Osteocyte (in vitro differentiated cells): ENCODE measurements at regions not wholly inside any gene's neighbourhood (a gene's known extent, or its start where the extent isn't known, plus 50 kb on each side); places are given as distances from the start of the nearest gene placed in this dataset.

Source experiments
- DNase-seq: peaks from one replicate; pipeline ENCODE4 v3.0.0; 2021; ENCODE audit warnings: mixed read lengths; ENCODE audit not compliant: unreplicated experiment; ENCODE audit errors: extremely low spot score
- H3K27ac Mint-ChIP-seq: one replicate; pipeline ENCODE4 v1.8.0; 2021; ENCODE audit warnings: mild to moderate bottlenecking, mixed read lengths; ENCODE audit not compliant: unreplicated experiment
- H3K27me3 Mint-ChIP-seq: one replicate; pipeline ENCODE4 v1.8.0; 2021; ENCODE audit warnings: mixed read lengths; ENCODE audit not compliant: unreplicated experiment
- H3K36me3 Mint-ChIP-seq: one replicate; pipeline ENCODE4 v1.8.0; 2021; ENCODE audit warnings: mixed read lengths; ENCODE audit not compliant: unreplicated experiment
- H3K4me1 Mint-ChIP-seq: one replicate; pipeline ENCODE4 v1.8.0; 2021; ENCODE audit warnings: mixed read lengths; ENCODE audit not compliant: unreplicated experiment
- H3K4me3 Mint-ChIP-seq: one replicate; pipeline ENCODE4 v1.8.0; 2021; ENCODE audit warnings: mild to moderate bottlenecking, moderate library complexity, mixed read lengths; ENCODE audit not compliant: unreplicated experiment
- H3K9me3 Mint-ChIP-seq: one replicate; pipeline ENCODE4 v1.8.0; 2021; ENCODE audit warnings: mixed read lengths; ENCODE audit not compliant: unreplicated experiment
- CTCF ChIP-seq: fragments of 200-600 bp; sonication (generic); IDR thresholded peaks from 2 replicates; pipeline ENCODE4 v1.5.0; 2021; ENCODE audit warnings: antibody characterized with exemption, mild to moderate bottlenecking, moderate library complexity

GRCh38 chr17:70319516-70319915 is 150.2 kb downstream of the KCNJ2 start:
- Mint-ChIP-seq H3K27ac (no peak overlapping the region), H3K27me3 (no peaks in the 10 kb centered on the region), H3K9me3 (peaks cover under 1% of the 10 kb centered on the region), H3K36me3 (no peaks in the 10 kb centered on the region), H3K4me1 (no peaks in the 10 kb centered on the region), H3K4me3 (no peak overlapping the region)
- DNase-seq: no peak
- no peak for TF ChIP-seq CTCF

DNA sequence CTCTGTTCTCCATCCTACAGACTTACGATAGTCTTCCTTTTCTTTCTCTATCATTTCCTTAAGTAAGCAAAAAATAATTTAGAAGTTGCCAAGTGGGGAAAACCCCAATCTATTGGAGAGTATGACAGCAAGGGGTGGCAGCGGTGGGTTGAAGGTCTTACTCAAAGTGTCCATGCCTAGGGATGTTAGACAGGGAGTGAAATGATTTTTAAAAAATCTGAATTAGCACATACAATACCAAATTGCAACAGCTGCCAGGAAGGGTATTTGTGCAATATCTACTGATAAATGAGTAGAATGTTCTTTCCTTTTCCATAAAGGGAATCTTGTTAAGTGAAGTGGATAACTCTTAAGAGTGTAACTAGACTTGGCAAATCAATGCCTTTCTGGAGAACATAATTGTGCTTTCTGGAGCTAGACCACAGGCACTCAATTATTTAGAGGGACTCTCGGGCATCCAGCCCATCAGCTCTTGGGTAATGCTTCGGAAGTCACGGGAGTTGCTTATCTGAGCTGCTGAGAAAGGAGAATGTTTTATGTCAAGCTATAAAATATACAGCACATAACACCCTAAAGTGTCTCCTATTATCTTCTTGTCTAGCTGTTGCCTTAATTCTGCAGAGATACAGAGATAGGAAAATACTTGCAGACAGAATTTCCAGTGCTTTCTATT is 151.5 kb downstream of the KCNJ2 start:
- Mint-ChIP-seq H3K4me3 (no peak overlapping the region), H3K27me3 (no peaks in the 10 kb centered on the region), H3K36me3 (no peaks in the 10 kb centered on the region), H3K4me1 (no peaks in the 10 kb centered on the region), H3K9me3 (no peaks in the 10 kb centered on the region), H3K27ac (no peak overlapping the region)
- DNase-seq: no peak
- TF ChIP-seq CTCF: no peak

- H3K27me3 Mint-ChIP-seq: no peaks in the 10 kb centered on the region
- H3K4me3 Mint-ChIP-seq: no peak overlapping the region
- no peak for DNase-seq
- H3K9me3 Mint-ChIP-seq: no peaks in the 10 kb centered on the region
- TF ChIP-seq CTCF: no peak
- H3K4me1 Mint-ChIP-seq: no peaks in the 10 kb centered on the region
- no peak overlapping the region for H3K27ac Mint-ChIP-seq
- no peaks in the 10 kb centered on the region for H3K36me3 Mint-ChIP-seq
Observed at GRCh38 chr17:70321352-70321751, 152.0 kb downstream of the KCNJ2 start.

GRCh38 chr17:70323269-70323668 is 153.9 kb downstream of the KCNJ2 start:
- Mint-ChIP-seq H3K4me1 (no peaks in the 10 kb centered on the region), H3K9me3 (no peaks in the 10 kb centered on the region), H3K4me3 (no peak overlapping the region), H3K27ac (no peak overlapping the region), H3K27me3 (no peaks in the 10 kb centered on the region), H3K36me3 (no peaks in the 10 kb centered on the region)
- DNase-seq: no peak
- TF ChIP-seq CTCF: no peak

DNA sequence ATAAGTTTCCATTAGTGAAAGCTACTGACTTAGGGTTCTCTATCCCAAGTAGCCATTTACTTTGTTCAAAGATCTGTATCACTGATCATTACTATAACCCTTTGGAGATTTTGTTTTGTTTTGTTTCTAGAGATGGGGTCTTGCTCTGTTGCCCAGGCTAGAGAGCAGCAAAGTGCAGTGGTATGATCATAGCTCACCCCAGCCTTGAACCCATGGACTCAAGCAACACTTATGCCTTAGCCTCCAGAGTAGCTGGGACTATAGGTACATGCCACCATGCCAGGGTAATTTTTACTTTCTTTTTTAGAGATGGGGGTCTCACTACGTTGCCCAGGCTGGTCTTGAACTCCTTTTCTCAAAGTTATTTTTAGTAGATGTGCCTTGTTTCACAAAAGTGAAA is 154.7 kb downstream of the KCNJ2 start:
- Mint-ChIP-seq H3K9me3 (no peaks in the 10 kb centered on the region), H3K27me3 (no peaks in the 10 kb centered on the region), H3K36me3 (no peaks in the 10 kb centered on the region), H3K4me1 (no peaks in the 10 kb centered on the region), H3K27ac (no peak overlapping the region), H3K4me3 (no peak overlapping the region)
- TF ChIP-seq CTCF: no peak
- DNase-seq: no peak
